ENCODE measurements at regions not wholly inside any gene's neighbourhood (a gene's known extent, or its start where the extent isn't known, plus 50 kb on each side); places are given as distances from the start of the nearest gene placed in this dataset.

GRCh38 chr13:54958781-54959180 is 1930.2 kb downstream of the OLFM4 start:
- Histone ChIP-seq H3K36me3 (ENCODE audit: control insufficient read depth in 4 of 4, insufficient read depth in 3 of 4, low read depth in 1 of 4, low read length in 3 of 4) (no peaks in the 10 kb centered on the region), H3K9ac (ENCODE audit: low read depth in 1 of 2, low read length in 2 of 2) (no peak overlapping the region), H3K4me1 (ENCODE audit: control insufficient read depth in 4 of 4, insufficient read depth in 4 of 4, low read length in 3 of 4) (no peaks in the 10 kb centered on the region), H3K27me3 (ENCODE audit: control insufficient read depth in 4 of 4, insufficient read depth in 4 of 4, low read length in 3 of 4) (no peaks in the 10 kb centered on the region), H3K9me3 (ENCODE audit: control insufficient read depth in 4 of 4, low read length in 3 of 4) (peaks cover 0 to 2% (median under 1%) of the 10 kb centered on the region in 4 donors), H3K4me3 (ENCODE audit: low read depth in 1 of 3, low read length in 3 of 3) (no peak overlapping the region), H3K27ac (ENCODE audit: low read depth in 1 of 2, low read length in 2 of 2) (no peak overlapping the region)
- no peak for TF ChIP-seq REST (IDR thresholded peaks at IDR 0.05)
- TF ChIP-seq ZBTB33 (IDR thresholded peaks at IDR 0.05): no peak
- no peak for TF ChIP-seq FOXA2 (IDR thresholded peaks at IDR 0.05)
- no peak for TF ChIP-seq ATF3 (IDR thresholded peaks at IDR 0.05)
- TF ChIP-seq HNF4G (IDR thresholded peaks at IDR 0.05): no peak
- no peak for TF ChIP-seq RXRA (IDR thresholded peaks at IDR 0.05)
- TF ChIP-seq CTCF (IDR thresholded peaks at IDR 0.05; ENCODE audit: low read depth, low read length, missing input control): no peak
- WGBS: 86% methylated on average over 12 of the region's 12 CpGs
- no peak for DNase-seq (ENCODE audit: low spot score)

- Histone ChIP-seq H3K27me3 (ENCODE audit: control insufficient read depth in 4 of 4, insufficient read depth in 4 of 4, low read length in 3 of 4) (no peaks in the 10 kb centered on the region), H3K27ac (ENCODE audit: low read depth in 1 of 2, low read length in 2 of 2) (no peak overlapping the region), H3K4me3 (ENCODE audit: low read depth in 1 of 3, low read length in 3 of 3) (no peak overlapping the region), H3K9me3 (ENCODE audit: control insufficient read depth in 4 of 4, low read length in 3 of 4) (peaks cover 0 to 2% (median 0%) of the 10 kb centered on the region in 4 donors), H3K9ac (ENCODE audit: low read depth in 1 of 2, low read length in 2 of 2) (no peak overlapping the region), H3K36me3 (ENCODE audit: control insufficient read depth in 4 of 4, insufficient read depth in 3 of 4, low read depth in 1 of 4, low read length in 3 of 4) (no peaks in the 10 kb centered on the region), H3K4me1 (ENCODE audit: control insufficient read depth in 4 of 4, insufficient read depth in 4 of 4, low read length in 3 of 4) (no peaks in the 10 kb centered on the region)
- 73% methylated on average over 2 of the region's 2 CpGs for WGBS
- no peak for DNase-seq (ENCODE audit: low spot score)
- no peak for TF ChIP-seq SP1 (IDR thresholded peaks at IDR 0.05)
- no peak for TF ChIP-seq RXRA (IDR thresholded peaks at IDR 0.05)
- TF ChIP-seq ZBTB33 (IDR thresholded peaks at IDR 0.05): no peak
- no peak for TF ChIP-seq YY1 (IDR thresholded peaks at IDR 0.05)
- TF ChIP-seq HNF4A (conservative IDR thresholded peaks at IDR 0.05): no peak
- no peak for TF ChIP-seq RAD21 (IDR thresholded peaks at IDR 0.05)
- no peak for TF ChIP-seq EGR1 (IDR thresholded peaks at IDR 0.05; ENCODE audit: low read depth in 2 of 2)
- TF ChIP-seq FOXA2 (IDR thresholded peaks at IDR 0.05): no peak
- no peak for TF ChIP-seq HNF4G (IDR thresholded peaks at IDR 0.05)
- TF ChIP-seq JUND (IDR thresholded peaks at IDR 0.05): no peak
- TF ChIP-seq NR2F2 (IDR thresholded peaks at IDR 0.05): no peak
- no peak for TF ChIP-seq MAX (IDR thresholded peaks at IDR 0.05)
- no peak for TF ChIP-seq ATF3 (IDR thresholded peaks at IDR 0.05)
- TF ChIP-seq FOXA1 (IDR thresholded peaks at IDR 0.05): no peak
- no peak for TF ChIP-seq TAF1 (conservative IDR thresholded peaks at IDR 0.05)
- TF ChIP-seq REST (IDR thresholded peaks at IDR 0.05): no peak
These were observed 1937.3 kb downstream of the OLFM4 start for GRCh38 chr13:54965881-54966280.
